Loucy (cell line): ENCODE measurements at regions not wholly inside any gene's neighbourhood (a gene's known extent, or its start where the extent isn't known, plus 50 kb on each side); places are given as distances from the start of the nearest gene placed in this dataset.

ENCODE experiments used
- CTCF ChIP-seq: fragments of 200-600 bp; sonication (generic); conservative IDR thresholded peaks from 2 replicates; pipeline ENCODE4 v1.5.1; 2014; ENCODE audit warnings: mild to moderate bottlenecking, antibody characterized with exemption, low read length
- EZH2phosphoT487 ChIP-seq: fragments of 200-600 bp; IDR thresholded peaks from 2 replicates; pipeline ENCODE4 v1.6.1; 2018; ENCODE audit warnings: antibody characterized with exemption, mild to moderate bottlenecking, moderate library complexity, borderline replicate concordance

GRCh38 chr10:2943932-2944614 is 123.3 kb upstream of the PFKP start:
- TF ChIP-seq EZH2phosphoT487 (no peak), CTCF (no peak)
